Adipocyte (in vitro differentiated cells): ENCODE measurements at regions not wholly inside any gene's neighbourhood (a gene's known extent, or its start where the extent isn't known, plus 50 kb on each side); places are given as distances from the start of the nearest gene placed in this dataset.

Experiments
- DNase-seq: peaks from one replicate; pipeline ENCODE4 v3.0.0-alpha.2; 2015; ENCODE audit warnings: low read depth
- H3K27me3 ChIP-seq: replicated peaks from 2 replicates; pipeline ENCODE4 v1.7.0; 2013; ENCODE audit warnings: mild to moderate bottlenecking, low read length, moderate library complexity; ENCODE audit not compliant: control insufficient read depth, insufficient read depth
- H3K36me3 ChIP-seq: 2 replicates; pipeline ENCODE4 v1.7.0; 2013; ENCODE audit warnings: low read length, mild to moderate bottlenecking, moderate library complexity; ENCODE audit not compliant: control insufficient read depth, insufficient read depth, severe bottlenecking
- H3K4me1 ChIP-seq: 2 replicates; pipeline ENCODE4 v1.7.0; 2013; ENCODE audit warnings: mild to moderate bottlenecking, low read length, moderate library complexity; ENCODE audit not compliant: control insufficient read depth, insufficient read depth
- H3K4me3 ChIP-seq: 2 replicates; pipeline ENCODE4 v1.7.0; 2013; ENCODE audit warnings: mild to moderate bottlenecking, low read length, moderate library complexity
- H3K9ac ChIP-seq: 2 replicates; pipeline ENCODE4 v1.7.0; 2013; ENCODE audit warnings: mild to moderate bottlenecking, low read length, moderate library complexity
- H3K9me3 ChIP-seq: 2 replicates; pipeline ENCODE4 v1.7.0; 2013; ENCODE audit warnings: mild to moderate bottlenecking, low read length, moderate library complexity; ENCODE audit not compliant: control insufficient read depth

DNA sequence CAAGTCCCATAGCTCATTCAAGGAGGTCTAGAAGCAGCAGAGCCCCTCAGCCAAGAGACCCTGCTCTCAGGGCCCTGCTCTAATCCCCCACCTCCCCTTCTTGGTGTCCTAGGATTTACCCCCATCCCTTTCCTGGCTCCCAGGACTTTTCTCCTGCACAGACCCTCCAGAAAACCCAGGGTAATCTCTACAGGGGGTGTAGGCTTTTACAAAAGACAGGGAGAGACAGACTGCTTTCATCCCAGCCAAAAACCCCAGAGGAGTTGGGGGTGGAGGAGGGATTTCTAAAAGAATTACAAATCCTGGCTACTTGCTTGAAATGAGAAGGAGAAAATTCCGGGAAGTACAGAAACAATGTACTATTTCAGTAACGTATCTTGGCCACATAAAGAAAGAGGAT lies 133.3 kb downstream of the TNFSF13B start:
- H3K9ac ChIP-seq: no peak overlapping the region
- no peaks in the 10 kb centered on the region for H3K4me1 ChIP-seq
- H3K36me3 ChIP-seq: no peaks in the 10 kb centered on the region
- no peak for DNase-seq
- no peaks in the 10 kb centered on the region for H3K9me3 ChIP-seq
- peaks cover 6% of the 10 kb centered on the region for H3K27me3 ChIP-seq
- H3K4me3 ChIP-seq: no peak overlapping the region

DNA sequence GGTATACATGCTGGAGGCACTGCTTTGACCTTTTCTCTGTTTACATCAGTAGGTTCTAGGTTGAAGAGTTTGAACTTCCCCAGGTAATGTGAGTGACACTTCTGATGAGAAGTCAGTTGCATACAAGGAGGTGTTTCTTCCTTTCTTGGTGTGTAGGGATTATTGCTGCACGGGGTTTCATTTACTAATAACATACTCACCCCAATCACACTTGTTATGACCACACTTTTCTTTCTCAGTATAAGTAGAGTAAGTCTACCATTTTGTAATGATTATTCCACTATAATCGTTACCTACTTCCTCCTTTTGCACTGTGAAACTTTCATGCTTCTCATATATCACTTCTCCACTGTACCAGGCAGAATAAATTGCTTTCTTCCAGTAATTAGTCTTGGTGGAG lies 138.0 kb downstream of the TNFSF13B start:
- no peaks in the 10 kb centered on the region for H3K4me1 ChIP-seq
- no peak for DNase-seq
- H3K4me3 ChIP-seq: no peak overlapping the region
- no peaks in the 10 kb centered on the region for H3K9me3 ChIP-seq
- peaks cover 6% of the 10 kb centered on the region for H3K27me3 ChIP-seq
- H3K36me3 ChIP-seq: no peaks in the 10 kb centered on the region
- no peak overlapping the region for H3K9ac ChIP-seq

DNA sequence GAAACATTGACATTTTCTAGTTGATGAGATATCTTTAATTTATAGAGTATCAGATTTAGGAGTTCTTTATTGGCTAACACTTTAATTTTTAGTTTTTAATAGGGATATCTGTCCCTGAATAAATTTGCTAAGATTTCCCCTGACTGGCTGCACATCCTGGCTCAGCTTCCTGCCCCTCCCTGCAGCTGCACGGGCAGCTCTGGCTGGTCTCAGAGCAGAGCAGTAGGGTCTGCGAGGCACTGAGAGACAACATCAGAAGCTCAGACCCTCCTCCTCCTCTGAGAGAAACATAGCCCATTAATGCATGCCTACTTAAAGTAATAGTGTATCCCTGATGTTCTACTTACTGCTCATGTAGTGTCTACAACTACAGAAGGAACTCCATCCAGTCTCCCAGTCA lies 139.2 kb downstream of the TNFSF13B start:
- no peak for DNase-seq
- H3K4me1 ChIP-seq: no peaks in the 10 kb centered on the region
- H3K4me3 ChIP-seq: no peak overlapping the region
- H3K9ac ChIP-seq: no peak overlapping the region
- no peaks in the 10 kb centered on the region for H3K9me3 ChIP-seq
- H3K36me3 ChIP-seq: no peaks in the 10 kb centered on the region
- peaks cover 6% of the 10 kb centered on the region for H3K27me3 ChIP-seq

DNA sequence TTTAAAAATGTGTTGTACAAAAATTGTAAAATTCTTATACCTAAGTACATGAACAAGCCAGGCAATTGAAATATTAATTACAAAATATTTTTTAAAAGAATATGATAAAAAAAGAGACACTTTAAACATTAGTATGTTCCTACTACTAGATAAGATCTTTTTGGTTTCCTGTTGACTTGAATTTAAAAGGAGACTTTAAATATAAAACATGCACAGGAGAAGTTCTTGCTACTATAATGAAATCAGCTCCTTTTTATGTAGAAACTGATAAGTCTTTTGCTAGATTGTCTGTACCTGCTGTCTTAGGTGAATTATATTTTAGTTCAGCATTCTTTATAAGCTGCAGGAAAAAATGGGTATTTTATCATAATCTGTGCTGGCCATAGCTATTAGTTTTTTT lies 140.2 kb downstream of the TNFSF13B start:
- Histone ChIP-seq H3K9me3 (no peaks in the 10 kb centered on the region), H3K36me3 (no peaks in the 10 kb centered on the region), H3K4me3 (no peak overlapping the region), H3K27me3 (peaks cover 3% of the 10 kb centered on the region), H3K4me1 (no peaks in the 10 kb centered on the region), H3K9ac (no peak overlapping the region)
- no peak for DNase-seq

DNA sequence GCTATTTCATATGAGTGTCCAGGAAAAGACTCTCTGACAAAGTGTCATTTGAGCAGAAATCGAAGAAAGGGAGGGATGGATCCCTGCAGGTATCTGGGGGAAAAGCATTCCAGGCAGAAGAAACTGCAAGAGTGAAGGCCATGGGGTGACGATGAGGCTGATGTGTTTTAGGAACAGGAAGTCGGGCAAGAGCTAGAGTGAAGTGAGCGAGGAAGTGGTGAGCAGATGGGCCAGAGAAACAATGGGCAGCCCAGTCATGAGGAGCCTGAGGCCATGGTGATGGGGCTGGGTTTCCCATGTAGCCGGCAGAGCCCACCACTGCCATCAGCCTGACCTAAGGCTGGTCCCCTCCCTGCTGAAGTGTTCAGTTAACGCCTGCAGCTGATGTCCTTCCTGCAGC lies 150.2 kb downstream of the TNFSF13B start:
- Histone ChIP-seq H3K36me3 (no peaks in the 10 kb centered on the region), H3K27me3 (peaks cover 4% of the 10 kb centered on the region), H3K4me3 (no peak overlapping the region), H3K9me3 (peaks cover 3% of the 10 kb centered on the region), H3K4me1 (no peaks in the 10 kb centered on the region), H3K9ac (no peak overlapping the region)
- no peak for DNase-seq

DNA sequence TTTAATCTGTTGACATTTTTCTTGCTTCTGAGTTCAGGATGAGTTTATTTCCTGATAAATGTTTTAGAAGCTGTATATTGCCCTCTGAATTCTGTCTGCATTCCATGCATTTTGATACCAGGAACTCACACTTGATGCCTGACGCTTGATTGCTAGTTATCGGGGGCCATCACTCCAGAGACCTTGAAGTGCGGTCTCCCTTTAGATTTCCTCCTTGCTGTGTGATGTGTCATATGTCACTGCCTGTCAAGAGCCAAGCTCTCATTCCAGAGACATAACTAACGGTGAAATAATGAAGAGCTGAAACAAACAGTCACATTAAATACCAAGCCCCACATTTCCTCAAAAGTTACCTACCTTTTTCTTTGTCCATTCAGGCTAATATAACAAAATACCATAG lies 155.5 kb downstream of the TNFSF13B start:
- no peaks in the 10 kb centered on the region for H3K36me3 ChIP-seq
- peak; percentile 35 for DNase-seq
- no peaks in the 10 kb centered on the region for H3K4me1 ChIP-seq
- H3K27me3 ChIP-seq: peaks cover 11% of the 10 kb centered on the region
- H3K4me3 ChIP-seq: no peak overlapping the region
- H3K9me3 ChIP-seq: no peaks in the 10 kb centered on the region
- no peak overlapping the region for H3K9ac ChIP-seq

DNA sequence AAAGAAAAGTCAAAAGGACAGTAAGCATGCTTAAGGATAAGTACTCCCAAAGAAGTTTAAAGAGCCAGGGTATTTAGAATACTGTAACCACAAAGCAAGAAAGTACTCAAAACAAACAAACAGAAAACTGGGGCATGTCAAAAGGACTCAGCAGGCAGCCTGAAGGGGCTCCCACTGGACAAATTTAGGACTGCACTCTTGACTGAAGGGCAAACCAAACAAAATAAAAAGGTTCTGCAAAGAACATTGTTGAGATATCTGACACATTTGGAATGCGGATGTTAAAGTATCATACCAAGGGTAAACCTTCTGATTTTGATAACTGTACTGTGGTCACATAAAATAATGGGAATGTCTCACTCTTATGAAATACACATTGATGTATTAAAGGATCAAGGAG lies 157.4 kb downstream of the TNFSF13B start:
- Histone ChIP-seq H3K9ac (no peak overlapping the region), H3K4me1 (no peaks in the 10 kb centered on the region), H3K27me3 (peaks cover 9% of the 10 kb centered on the region), H3K9me3 (no peaks in the 10 kb centered on the region), H3K4me3 (no peak overlapping the region), H3K36me3 (no peaks in the 10 kb centered on the region)
- DNase-seq: peak; percentile 41

DNA sequence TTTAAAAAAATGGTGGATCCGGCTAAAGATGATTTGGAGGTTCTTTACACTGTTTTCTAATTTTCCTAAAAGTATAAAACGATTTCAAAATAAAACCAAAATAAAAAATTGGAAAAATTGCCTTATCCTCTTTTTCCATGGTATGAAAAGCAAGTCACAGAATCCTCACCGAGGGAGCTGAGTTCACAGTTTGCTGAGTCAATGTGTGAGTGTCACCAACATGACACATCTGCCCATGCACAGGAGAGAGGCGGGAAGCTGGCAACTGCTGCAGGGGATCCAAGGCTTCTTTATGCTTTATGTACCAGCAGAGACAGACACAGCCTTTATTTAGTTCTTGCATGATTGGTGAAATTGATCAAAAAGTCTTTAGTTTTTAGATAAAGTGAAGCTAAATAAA lies 157.8 kb downstream of the TNFSF13B start:
- Histone ChIP-seq H3K4me1 (no peaks in the 10 kb centered on the region), H3K27me3 (peaks cover 9% of the 10 kb centered on the region), H3K9ac (no peak overlapping the region), H3K9me3 (no peaks in the 10 kb centered on the region), H3K4me3 (no peak overlapping the region), H3K36me3 (no peaks in the 10 kb centered on the region)
- DNase-seq: no peak

DNA sequence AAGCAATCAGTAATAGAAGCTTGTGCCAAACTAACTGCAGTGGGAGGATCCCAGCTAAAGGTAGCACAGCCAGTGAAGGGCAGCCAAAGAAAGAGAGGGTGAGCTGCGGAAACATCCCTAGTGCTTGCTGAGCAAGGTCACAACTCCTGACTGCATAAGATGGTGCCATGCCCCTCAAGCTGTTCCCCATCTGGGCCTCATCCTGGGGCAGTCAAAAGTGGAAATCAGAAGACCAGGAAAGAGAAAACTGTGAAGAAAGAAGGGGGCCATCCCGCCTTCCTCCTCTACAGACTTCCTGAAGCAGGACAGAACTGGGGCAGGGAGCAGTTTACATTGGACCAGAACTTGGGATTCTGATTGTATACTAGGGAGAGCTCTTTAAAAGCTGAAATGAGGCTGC lies 159.2 kb downstream of the TNFSF13B start:
- H3K4me3 ChIP-seq: no peak overlapping the region
- no peak for DNase-seq
- no peaks in the 10 kb centered on the region for H3K9me3 ChIP-seq
- peaks cover 9% of the 10 kb centered on the region for H3K27me3 ChIP-seq
- H3K9ac ChIP-seq: no peak overlapping the region
- H3K36me3 ChIP-seq: no peaks in the 10 kb centered on the region
- no peaks in the 10 kb centered on the region for H3K4me1 ChIP-seq

DNA sequence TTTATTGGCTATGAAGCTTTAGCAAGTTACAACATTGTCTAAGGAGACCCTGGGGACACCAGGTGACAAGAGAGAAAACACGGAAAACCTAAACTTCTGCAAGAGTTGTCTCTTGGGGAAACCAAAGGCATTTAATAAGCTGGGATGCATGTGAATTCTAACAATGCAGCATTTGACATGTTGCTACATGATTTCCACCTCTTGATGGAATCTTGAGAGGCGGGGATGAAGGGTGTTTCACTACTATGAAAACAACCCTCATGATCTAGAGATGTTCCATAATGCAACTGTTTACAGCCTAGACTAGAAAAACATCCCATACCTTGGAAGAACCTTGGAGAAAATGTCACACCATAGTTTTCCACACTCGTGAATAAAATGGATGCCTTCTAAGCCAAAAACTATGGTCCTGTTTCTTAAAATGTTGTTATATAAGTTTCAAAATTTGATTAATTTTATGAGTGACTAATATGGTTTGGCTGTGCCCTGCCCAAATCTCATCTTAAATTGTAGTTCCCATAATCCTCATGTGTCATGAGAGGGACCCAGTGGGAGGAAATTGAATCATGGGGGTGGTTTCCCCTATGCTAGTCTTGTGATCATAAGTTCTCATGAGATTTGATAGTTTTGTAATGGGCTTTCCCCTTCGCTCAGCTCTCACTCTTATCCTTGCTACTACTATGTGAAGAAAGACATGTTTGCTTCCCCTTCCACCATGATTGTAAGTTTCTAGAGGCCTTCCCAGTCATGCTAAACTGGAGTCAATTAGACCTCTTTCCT lies 164.6 kb downstream of the TNFSF13B start:
- Histone ChIP-seq H3K36me3 (no peaks in the 10 kb centered on the region), H3K9me3 (no peaks in the 10 kb centered on the region), H3K4me3 (no peak overlapping the region), H3K9ac (no peak overlapping the region), H3K27me3 (peaks cover 9% of the 10 kb centered on the region), H3K4me1 (no peaks in the 10 kb centered on the region)
- DNase-seq: no peak

DNA sequence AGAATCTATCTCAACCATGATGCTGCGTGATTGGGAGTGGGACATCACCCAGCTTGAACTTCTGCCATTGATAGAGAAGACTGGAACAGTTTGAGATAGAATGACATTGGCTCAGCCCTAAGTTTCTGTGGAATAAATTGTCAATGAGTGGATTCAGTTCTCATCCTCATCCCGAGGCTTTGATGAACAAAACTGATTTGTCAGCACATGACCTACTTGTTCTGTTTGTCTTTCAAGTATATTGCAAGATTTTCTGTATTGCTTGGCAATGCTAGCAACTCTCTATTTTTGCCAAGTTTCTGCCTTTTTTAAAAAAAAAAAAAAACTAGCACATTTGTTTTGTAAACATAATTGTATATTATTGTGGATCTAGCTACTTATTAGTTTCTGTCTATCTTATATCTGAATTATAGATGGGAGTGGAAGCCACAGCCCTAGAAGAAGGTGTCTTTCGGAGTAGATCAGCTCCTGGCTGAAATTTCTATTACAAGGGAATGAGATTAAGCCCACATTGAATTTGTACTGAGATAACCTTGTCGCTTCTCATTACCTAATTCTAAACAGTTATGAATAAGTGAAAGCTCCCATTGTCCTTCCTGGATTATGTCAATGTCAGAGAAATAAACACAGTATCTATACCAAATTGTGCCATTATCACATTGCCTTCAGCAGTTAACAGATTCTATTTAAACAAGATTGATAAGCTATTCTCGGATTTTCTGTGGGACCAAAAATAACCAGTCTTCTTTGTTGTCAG lies 166.1 kb downstream of the TNFSF13B start:
- no peak for DNase-seq
- Histone ChIP-seq H3K4me1 (no peaks in the 10 kb centered on the region), H3K27me3 (no peaks in the 10 kb centered on the region), H3K9me3 (no peaks in the 10 kb centered on the region), H3K9ac (no peak overlapping the region), H3K36me3 (no peaks in the 10 kb centered on the region), H3K4me3 (no peak overlapping the region)
